ENCODE measurements at regions not wholly inside any gene's neighbourhood (a gene's known extent, or its start where the extent isn't known, plus 50 kb on each side); places are given as distances from the start of the nearest gene placed in this dataset.
"Not testable (repeated sequence)": the region's sequence is repeated elsewhere in the genome, so short reads cannot be mapped to it uniquely, and the experiment has no call there.

DNA sequence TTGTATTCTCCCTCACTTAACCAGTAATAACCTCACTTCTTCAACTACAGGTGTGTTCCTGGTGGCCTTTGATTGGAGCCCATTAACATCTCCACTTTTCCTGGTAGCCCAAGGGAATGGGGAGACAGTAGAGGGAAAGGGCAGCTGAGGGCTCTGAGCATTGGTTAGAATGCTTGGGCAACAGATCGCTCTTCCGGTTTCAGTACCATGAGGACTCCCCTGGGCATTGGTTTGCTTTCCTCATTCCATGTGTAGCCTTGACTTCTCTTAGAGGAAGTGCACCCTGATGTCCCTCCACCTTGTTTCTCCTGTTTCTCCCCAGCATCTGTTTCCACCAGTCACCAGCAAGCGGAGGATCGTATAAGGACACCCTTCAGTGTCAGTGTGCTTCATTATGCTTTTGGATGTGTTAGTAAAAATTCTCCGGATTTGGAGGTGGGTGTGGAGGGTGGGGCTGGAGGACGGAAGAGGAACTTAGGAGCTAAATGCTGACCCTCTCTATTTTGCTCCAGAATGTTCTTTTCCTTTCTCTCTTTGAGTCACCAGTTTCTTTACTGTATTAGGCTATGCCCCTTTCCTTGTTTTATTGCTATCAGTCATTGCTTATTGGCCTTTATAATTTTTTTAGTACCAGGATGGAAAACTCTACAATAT is 50.6 kb upstream of the ZNG1B start:
- not testable (repeated sequence) for H3K4me3 Mint-ChIP-seq; H3K27me3 Mint-ChIP-seq; H3K36me3 Mint-ChIP-seq; DNase-seq; ATAC-seq (ENCODE audit: low read depth in 2 of 2); H3K9me3 Mint-ChIP-seq
- peaks cover 13 to 14% (median 13%) of the 10 kb centered on the region in 3 donors for H3K4me1 Mint-ChIP-seq
- H3K27ac Mint-ChIP-seq: peak overlapping the region in 1 of 6 donors; percentile 3

DNA sequence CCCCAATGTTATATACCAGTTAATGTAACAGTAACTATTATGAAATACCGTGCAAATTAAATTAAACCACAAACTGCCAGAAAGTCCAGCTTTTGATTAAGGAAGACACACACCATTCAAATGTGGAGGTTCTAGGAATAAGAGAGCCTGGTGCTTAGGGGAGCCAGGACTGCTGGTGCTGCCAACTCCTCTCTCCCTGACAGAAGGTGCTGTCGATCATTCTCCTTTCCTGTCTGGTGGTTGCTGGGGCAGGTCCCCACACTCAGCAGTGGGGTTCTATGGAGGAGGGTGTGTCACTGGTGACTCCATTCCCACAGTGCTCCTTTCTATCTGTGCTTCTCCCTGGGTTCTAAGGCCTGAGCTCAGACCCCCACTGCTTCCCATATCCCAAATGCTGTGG is 57.9 kb upstream of the ZNG1B start:
- H3K27me3 Mint-ChIP-seq; DNase-seq; ATAC-seq (ENCODE audit: low read depth in 2 of 2); H3K36me3 Mint-ChIP-seq; H3K9me3 Mint-ChIP-seq; H3K4me3 Mint-ChIP-seq: not testable (repeated sequence)
- peak overlapping the region in 2 of 6 donors; percentile 33 to 67 for H3K27ac Mint-ChIP-seq
- peaks cover 14 to 21% (median 20%) of the 10 kb centered on the region in 3 donors for H3K4me1 Mint-ChIP-seq

DNA sequence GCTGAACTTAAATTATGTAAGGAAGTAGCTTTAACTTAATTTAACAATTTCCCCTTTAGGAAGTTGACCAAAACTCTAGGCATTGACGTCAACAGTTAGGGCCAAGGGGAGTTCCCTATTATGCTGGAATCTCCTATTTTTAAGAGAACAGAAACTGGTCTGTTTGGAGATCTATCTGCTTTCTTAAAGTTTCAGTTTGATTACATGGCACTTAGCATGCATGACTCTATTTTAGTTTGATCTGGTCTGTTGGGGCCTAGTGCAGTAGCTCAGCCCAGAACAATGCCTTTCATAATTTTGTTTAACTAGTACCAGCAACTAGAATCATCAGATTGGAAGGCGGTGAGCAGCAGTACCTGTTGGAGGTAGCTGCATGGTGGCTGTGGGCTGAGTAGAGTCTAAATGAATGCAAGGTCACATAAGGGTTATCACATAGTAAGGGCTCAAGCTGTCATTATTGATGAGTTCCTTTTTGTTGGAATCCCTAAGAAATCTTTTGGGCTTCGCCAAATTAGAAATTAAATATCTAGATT is 60.5 kb upstream of the ZNG1B start:
- no peaks in the 10 kb centered on the region for H3K36me3 Mint-ChIP-seq

DNA sequence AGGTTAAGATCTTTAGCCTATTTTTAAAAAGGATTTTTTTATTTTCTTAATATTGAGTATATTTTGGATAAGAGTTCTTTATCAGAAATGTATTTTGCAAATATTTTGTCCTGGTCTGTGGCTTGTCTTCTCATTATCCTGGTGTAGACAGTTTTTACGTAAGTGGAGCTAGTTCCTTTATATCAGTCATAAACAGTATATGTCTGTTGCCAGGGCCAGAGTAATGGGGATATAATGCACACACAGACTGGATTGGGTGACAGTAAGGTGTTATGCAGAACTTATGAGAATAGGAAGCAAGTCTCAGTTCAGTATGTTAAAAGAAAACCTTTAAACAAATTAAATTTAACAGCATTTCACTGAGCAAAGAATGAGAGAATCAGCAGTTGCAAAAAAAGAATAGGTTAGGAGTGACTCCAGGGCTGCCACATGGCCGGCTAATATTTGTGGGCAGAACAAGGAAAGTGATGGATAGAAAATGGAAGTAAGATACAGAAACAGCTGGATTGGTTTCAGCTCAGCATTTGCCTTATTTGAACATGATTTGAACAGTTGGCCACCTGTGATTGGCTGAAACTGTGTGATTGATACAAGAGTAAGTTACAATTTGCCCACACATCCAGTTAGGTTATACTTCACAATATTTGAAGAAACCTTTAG is 61.1 kb upstream of the ZNG1B start:
- peaks cover 16 to 22% (median 21%) of the 10 kb centered on the region in 3 donors for H3K4me1 Mint-ChIP-seq
- H3K27ac Mint-ChIP-seq: peak overlapping the region in 5 of 6 donors; percentile 16 to 89 (median 84)
- H3K36me3 Mint-ChIP-seq: no peaks in the 10 kb centered on the region
- ATAC-seq (ENCODE audit: low read depth in 2 of 2): peak in 1 of 2 donors; percentile 1
- no peaks in the 10 kb centered on the region for H3K27me3 Mint-ChIP-seq
- no peaks in the 10 kb centered on the region for H3K9me3 Mint-ChIP-seq
- no peak overlapping the region for H3K4me3 Mint-ChIP-seq
- DNase-seq: no peak

More for the DNA sequence above, 60.5 kb upstream of the ZNG1B start:
- Mint-ChIP-seq H3K4me1 (peaks cover 16 to 22% (median 21%) of the 10 kb centered on the region in 3 donors), H3K4me3 (peak overlapping the region in 2 of 8 donors; percentile 30 to 51), H3K27me3 (no peaks in the 10 kb centered on the region), H3K9me3 (no peaks in the 10 kb centered on the region), H3K27ac (peak overlapping the region; percentile 80 to 97 (median 92))
- peak; percentile 75 for DNase-seq
- peak; percentile 93 to 95 for ATAC-seq (ENCODE audit: low read depth in 2 of 2)

DNA sequence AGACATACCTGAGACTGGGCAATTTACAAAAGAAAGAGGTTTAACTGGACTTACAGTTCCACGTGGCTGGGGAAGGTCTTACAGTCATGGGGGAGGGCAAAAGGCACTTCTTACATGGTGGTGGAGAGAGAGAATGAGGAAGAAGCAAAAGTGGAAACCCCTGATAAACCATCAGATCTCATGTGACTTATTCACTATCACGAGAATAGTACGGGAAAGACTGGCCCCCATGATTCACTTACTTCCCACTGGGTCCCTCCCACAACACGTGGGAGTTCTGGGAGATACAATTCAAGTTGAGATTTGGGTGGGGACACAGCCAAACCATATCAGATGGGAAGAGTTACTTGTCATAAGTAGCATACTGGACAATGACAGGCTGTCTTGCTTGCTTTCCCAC is 62.6 kb upstream of the ZNG1B start:
- not testable (repeated sequence) for H3K9me3 Mint-ChIP-seq; H3K27me3 Mint-ChIP-seq; H3K36me3 Mint-ChIP-seq; ATAC-seq (ENCODE audit: low read depth in 2 of 2); H3K4me3 Mint-ChIP-seq
- Mint-ChIP-seq H3K27ac (peak overlapping the region in 5 of 6 donors; percentile 19 to 71 (median 66)), H3K4me1 (peaks cover 16 to 27% (median 22%) of the 10 kb centered on the region in 3 donors)
- DNase-seq: peak; percentile 7

DNA sequence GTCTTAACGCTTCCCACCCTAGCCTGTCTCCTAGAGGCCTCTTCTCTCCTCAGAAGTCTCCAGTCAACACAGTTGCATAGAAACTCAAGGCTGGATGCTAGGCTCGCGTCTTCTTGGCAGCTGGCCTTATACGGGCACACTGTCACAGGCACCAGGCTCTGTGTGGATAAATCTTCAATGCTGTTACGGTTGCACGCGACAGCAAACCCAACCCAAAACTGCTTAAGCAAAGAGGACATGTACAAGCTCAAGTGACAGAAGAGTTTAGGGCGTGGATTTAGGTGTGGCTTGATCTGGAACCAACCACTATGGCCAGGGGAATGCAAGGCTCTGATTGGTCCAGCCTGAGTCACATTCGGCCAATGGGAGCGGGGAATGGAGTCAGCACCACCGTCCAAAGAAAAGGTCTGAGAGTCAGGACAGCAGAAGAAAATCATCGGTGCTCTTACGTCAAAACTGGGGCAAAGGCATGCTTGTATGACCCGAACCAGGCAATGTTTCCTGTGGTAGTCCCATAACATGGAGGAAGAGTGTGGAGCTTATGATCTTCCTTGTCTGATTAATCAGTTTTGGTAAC is 65.1 kb upstream of the ZNG1B start:
- H3K4me3 Mint-ChIP-seq; H3K36me3 Mint-ChIP-seq; ATAC-seq (ENCODE audit: low read depth in 2 of 2); H3K27me3 Mint-ChIP-seq; DNase-seq; H3K9me3 Mint-ChIP-seq: not testable (repeated sequence)
- H3K4me1 Mint-ChIP-seq: peaks cover 14 to 23% (median 18%) of the 10 kb centered on the region in 3 donors
- peak overlapping the region in 2 of 6 donors; percentile 18 to 72 for H3K27ac Mint-ChIP-seq

DNA sequence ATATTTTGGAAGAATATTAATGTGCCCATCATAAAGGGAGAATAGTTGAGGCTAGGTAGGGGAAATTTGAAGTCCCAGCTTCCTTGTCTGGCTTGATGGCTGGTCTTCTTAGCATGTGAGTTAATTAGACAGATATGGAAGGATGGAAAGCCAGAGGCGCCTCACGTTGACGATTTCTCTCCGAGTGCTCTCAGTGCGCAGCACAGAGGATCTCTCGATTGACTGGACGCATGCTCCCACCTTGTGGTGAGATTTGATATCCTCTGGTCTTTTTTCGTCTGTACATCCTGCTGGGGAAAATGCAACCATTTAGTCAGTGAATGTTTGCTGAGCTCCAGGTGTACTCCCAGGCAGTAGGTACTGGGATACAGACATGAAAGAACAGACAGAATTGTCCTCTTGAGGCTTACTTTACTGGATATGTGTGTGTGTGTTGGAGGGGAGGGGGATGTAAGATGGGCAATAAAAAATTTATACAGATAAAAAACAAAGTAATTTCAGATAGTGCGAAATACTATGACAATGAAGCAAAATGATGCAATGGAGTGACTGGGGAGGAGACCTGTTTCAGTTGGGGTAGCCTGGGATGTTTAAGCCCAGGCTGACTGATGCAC is 66.9 kb upstream of the ZNG1B start:
- Mint-ChIP-seq H3K27me3 (peaks cover 0 to 5% (median 0%) of the 10 kb centered on the region in 3 donors), H3K4me1 (peaks cover 5 to 10% (median 6%) of the 10 kb centered on the region in 3 donors), H3K9me3 (no peaks in the 10 kb centered on the region), H3K36me3 (no peaks in the 10 kb centered on the region), H3K27ac (peak overlapping the region in 4 of 6 donors; percentile 3 to 93 (median 34)), H3K4me3 (no peak overlapping the region)
- peak; percentile 42 for DNase-seq
- peak; percentile 80 to 84 for ATAC-seq (ENCODE audit: low read depth in 2 of 2)

DNA sequence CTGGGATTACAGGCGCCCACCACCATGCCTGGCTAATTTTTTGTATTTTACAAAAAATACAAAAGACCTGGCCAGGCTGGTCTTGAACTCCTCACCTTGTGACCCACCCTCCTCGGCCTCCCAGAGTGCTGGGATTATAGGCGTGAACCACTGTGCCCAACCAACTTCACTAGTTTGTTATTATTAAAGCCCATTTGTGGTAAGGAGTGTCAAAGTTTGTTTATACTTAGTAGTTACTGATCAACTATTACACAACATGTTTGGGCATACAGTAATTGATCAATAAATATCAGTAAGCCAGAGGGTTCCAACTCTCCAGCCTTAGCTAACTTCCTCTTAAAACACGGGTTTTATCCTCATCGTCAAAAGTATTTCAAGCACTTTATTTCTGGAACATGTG is 67.5 kb upstream of the ZNG1B start:
- Mint-ChIP-seq H3K27me3 (peaks cover 0 to 5% (median 0%) of the 10 kb centered on the region in 3 donors), H3K4me1 (peaks cover 5 to 6% (median 6%) of the 10 kb centered on the region in 3 donors), H3K27ac (peak overlapping the region in 1 of 6 donors; percentile 3), H3K4me3 (no peak overlapping the region), H3K9me3 (no peaks in the 10 kb centered on the region), H3K36me3 (no peaks in the 10 kb centered on the region)
- no peak for ATAC-seq (ENCODE audit: low read depth in 2 of 2)
- no peak for DNase-seq

DNA sequence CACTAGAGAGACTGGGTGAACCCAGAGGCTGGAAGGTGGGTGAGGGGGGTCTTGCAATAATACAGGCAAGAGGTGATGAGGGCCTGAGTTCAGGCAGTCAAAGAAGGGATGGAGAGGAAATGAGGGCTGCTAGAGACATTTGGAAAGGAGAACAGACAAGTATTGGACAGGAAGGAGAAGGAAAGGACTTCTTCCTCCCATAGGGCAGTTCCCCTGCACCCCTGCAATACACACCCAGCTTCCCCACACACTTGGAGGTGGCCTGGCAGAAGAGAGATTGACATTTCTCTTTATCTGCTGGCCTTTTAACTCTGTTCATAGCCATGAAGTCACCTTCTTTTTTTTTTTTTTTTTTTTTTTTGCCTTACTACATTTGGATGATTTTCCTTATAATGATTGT is 68.9 kb upstream of the ZNG1B start:
- H3K27ac Mint-ChIP-seq; ATAC-seq (ENCODE audit: low read depth in 2 of 2); H3K36me3 Mint-ChIP-seq; DNase-seq; H3K27me3 Mint-ChIP-seq; H3K9me3 Mint-ChIP-seq; H3K4me1 Mint-ChIP-seq; H3K4me3 Mint-ChIP-seq: not testable (repeated sequence)

DNA sequence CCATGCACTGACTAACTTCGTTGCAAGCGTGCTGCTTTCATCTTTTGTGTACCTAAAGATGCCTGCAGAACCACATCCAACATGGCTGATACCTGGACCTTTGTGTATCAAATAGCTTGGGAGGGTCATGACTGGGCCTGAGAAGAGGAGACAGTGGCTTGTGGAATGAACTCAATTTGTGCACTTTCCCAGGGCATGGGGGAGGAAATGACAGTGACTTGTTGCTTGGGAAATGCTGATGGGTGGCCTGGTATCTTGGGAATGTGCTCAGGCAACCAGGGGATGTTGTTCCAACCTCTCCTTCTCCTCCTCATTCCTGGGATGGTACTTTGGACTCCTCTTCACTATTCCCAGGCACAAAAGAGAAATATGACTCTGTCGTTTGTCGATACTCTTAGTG is 70.7 kb upstream of the ZNG1B start:
- H3K9me3 Mint-ChIP-seq; H3K27ac Mint-ChIP-seq; H3K36me3 Mint-ChIP-seq; H3K27me3 Mint-ChIP-seq; ATAC-seq (ENCODE audit: low read depth in 2 of 2); DNase-seq; H3K4me1 Mint-ChIP-seq; H3K4me3 Mint-ChIP-seq: not testable (repeated sequence)

DNA sequence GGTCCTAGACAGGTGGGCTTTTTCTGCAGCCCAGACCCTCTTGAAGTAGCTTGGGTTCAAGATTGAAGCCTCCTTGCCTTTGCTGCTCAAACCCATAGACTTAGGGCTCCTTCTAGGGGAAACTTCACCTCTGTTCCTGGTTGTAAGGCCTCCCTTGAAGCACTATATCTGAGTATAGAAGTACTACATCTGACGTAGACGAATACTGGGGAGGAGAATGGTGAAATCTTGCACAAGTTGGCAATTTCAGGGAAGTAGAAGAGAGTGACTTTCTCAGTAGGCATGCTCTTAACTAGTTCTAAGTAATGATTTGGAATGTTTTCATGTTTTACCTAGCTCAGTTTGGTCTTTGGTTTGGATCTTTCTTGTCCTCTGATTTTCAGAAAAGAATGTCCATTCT is 71.7 kb upstream of the ZNG1B start:
- H3K9me3 Mint-ChIP-seq; DNase-seq; H3K27ac Mint-ChIP-seq; H3K4me1 Mint-ChIP-seq; ATAC-seq (ENCODE audit: low read depth in 2 of 2); H3K36me3 Mint-ChIP-seq; H3K27me3 Mint-ChIP-seq: not testable (repeated sequence)
- H3K4me3 Mint-ChIP-seq: peak overlapping the region in 1 of 8 donors; percentile 63

DNA sequence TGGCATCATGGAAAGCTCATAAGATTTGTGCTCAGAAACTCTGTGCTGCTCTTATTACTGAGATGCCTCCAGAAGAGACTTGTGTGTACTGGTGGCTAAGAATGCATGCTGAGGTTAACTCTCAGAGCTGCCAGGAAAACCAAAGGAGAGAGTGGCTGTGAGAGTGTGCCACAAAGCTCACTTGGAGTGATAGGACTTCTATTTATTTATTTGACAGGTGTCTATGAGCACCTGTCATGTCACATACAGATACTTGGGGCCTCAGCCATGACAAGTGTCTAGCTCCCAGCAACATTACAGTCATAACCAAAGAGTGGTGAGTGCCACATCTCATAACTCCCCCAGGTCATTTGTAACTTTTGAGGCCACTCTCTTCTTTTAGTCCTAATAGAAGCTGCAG is 72.2 kb upstream of the ZNG1B start:
- ATAC-seq (ENCODE audit: low read depth in 2 of 2); DNase-seq; H3K27me3 Mint-ChIP-seq; H3K9me3 Mint-ChIP-seq; H3K27ac Mint-ChIP-seq; H3K4me3 Mint-ChIP-seq; H3K36me3 Mint-ChIP-seq; H3K4me1 Mint-ChIP-seq: not testable (repeated sequence)

DNA sequence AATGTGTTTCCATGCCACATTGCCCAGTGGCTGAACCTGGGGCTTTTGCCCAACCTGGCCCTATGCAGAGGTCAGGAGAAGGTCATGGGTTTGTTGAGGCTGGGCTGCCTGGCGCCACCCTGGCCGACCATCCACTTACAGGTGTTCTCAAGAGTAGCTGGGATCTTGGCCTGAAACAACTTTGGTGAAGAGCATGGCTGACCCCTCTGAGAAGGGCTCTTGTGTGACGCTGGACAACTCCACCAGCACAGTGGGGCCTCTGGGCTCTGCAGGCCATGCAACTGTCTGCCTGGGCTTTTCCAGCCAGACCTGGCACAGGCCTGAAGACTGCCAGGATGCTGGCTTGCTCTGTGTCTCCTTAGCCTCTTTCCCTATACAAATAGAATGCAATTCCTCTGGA is 76.4 kb upstream of the ZNG1B start:
- Mint-ChIP-seq H3K27me3 (peaks cover 0 to 7% (median 0%) of the 10 kb centered on the region in 3 donors), H3K36me3 (no peaks in the 10 kb centered on the region), H3K9me3 (no peaks in the 10 kb centered on the region), H3K4me1 (no peaks in the 10 kb centered on the region), H3K27ac (peak overlapping the region in 1 of 6 donors; percentile 28), H3K4me3 (no peak overlapping the region)
- DNase-seq: no peak
- no peak for ATAC-seq (ENCODE audit: low read depth in 2 of 2)

All from naive B cell (primary cell).